ENCODE measurements at regions not wholly inside any gene's neighbourhood (a gene's known extent, or its start where the extent isn't known, plus 50 kb on each side); places are given as distances from the start of the nearest gene placed in this dataset.

GRCh38 chr20:6831461-6831860 lies 64.0 kb downstream of the BMP2 start:
- Mint-ChIP-seq H3K9me3 (peaks cover 0 to 7% (median 6%) of the 10 kb centered on the region in 5 donors), H3K27ac (no peak overlapping the region), H3K4me3 (no peak overlapping the region), H3K36me3 (no peaks in the 10 kb centered on the region), H3K4me1 (no peaks in the 10 kb centered on the region), H3K27me3 (no peaks in the 10 kb centered on the region)
- DNase-seq: no peak
- H3K27me3 ChIP-seq (ENCODE audit: insufficient read depth, low read length, poor library complexity, severe bottlenecking): no peaks in the 10 kb centered on the region
- CTCF ChIA-PET: no interaction called here
- no peaks in the 10 kb centered on the region for H3K4me1 ChIP-seq (ENCODE audit: insufficient read depth, low read length)
- no peaks in the 10 kb centered on the region for H3K36me3 ChIP-seq (ENCODE audit: insufficient read depth, low read length)
- POLR2A ChIA-PET: no interaction called here
- no peaks in the 10 kb centered on the region for H3K9me3 ChIP-seq (ENCODE audit: low read length)
- no peak overlapping the region for H3K27ac ChIP-seq (ENCODE audit: low read depth, low read length)
- no peak overlapping the region for H3K4me3 ChIP-seq (ENCODE audit: low read length)

- no peak overlapping the region for H3K27ac Mint-ChIP-seq
- Histone ChIP-seq H3K4me1 (ENCODE audit: insufficient read depth, low read length) (no peaks in the 10 kb centered on the region), H3K4me3 (ENCODE audit: low read length) (no peak overlapping the region), H3K9me3 (ENCODE audit: low read length) (no peaks in the 10 kb centered on the region), H3K27ac (ENCODE audit: low read depth, low read length) (no peak overlapping the region), H3K36me3 (ENCODE audit: insufficient read depth, low read length) (no peaks in the 10 kb centered on the region), H3K27me3 (ENCODE audit: insufficient read depth, low read length, poor library complexity, severe bottlenecking) (no peaks in the 10 kb centered on the region)
- no peak for DNase-seq
- H3K9me3 Mint-ChIP-seq: peaks cover 0 to 10% (median 4%) of the 10 kb centered on the region in 5 donors
- no peaks in the 10 kb centered on the region for H3K4me1 Mint-ChIP-seq
- no peak overlapping the region for H3K4me3 Mint-ChIP-seq
- POLR2A ChIA-PET: no interaction called here
- no peaks in the 10 kb centered on the region for H3K36me3 Mint-ChIP-seq
- H3K27me3 Mint-ChIP-seq: no peaks in the 10 kb centered on the region
- CTCF ChIA-PET: no interaction called here
Measured at GRCh38 chr20:6832811-6833210, 65.3 kb downstream of the BMP2 start.

GRCh38 chr20:6835609-6836008 lies 68.1 kb downstream of the BMP2 start:
- no peaks in the 10 kb centered on the region for H3K27me3 Mint-ChIP-seq
- Histone ChIP-seq H3K9me3 (ENCODE audit: low read length) (no peaks in the 10 kb centered on the region), H3K27ac (ENCODE audit: low read depth, low read length) (no peak overlapping the region), H3K4me1 (ENCODE audit: insufficient read depth, low read length) (no peaks in the 10 kb centered on the region), H3K4me3 (ENCODE audit: low read length) (no peak overlapping the region), H3K36me3 (ENCODE audit: insufficient read depth, low read length) (no peaks in the 10 kb centered on the region), H3K27me3 (ENCODE audit: insufficient read depth, low read length, poor library complexity, severe bottlenecking) (no peaks in the 10 kb centered on the region)
- DNase-seq: no peak
- H3K27ac Mint-ChIP-seq: no peak overlapping the region
- CTCF ChIA-PET: no interaction called here
- no peaks in the 10 kb centered on the region for H3K36me3 Mint-ChIP-seq
- H3K4me3 Mint-ChIP-seq: no peak overlapping the region
- peaks cover 0 to 12% (median 4%) of the 10 kb centered on the region in 5 donors for H3K9me3 Mint-ChIP-seq
- H3K4me1 Mint-ChIP-seq: no peaks in the 10 kb centered on the region
- POLR2A ChIA-PET: no interaction called here

GRCh38 chr20:6836821-6837374 lies 69.4 kb downstream of the BMP2 start:
- Mint-ChIP-seq H3K27ac (no peak overlapping the region), H3K4me3 (no peak overlapping the region)
- CTCF ChIA-PET: no interaction called here

GRCh38 chr20:6837730-6838129 lies 70.2 kb downstream of the BMP2 start:
- no peaks in the 10 kb centered on the region for H3K4me1 ChIP-seq (ENCODE audit: insufficient read depth, low read length)
- no peak overlapping the region for H3K4me3 ChIP-seq (ENCODE audit: low read length)
- H3K27me3 ChIP-seq (ENCODE audit: insufficient read depth, low read length, poor library complexity, severe bottlenecking): no peaks in the 10 kb centered on the region
- no peaks in the 10 kb centered on the region for H3K4me1 Mint-ChIP-seq
- CTCF ChIA-PET: no interaction called here
- H3K36me3 Mint-ChIP-seq: no peaks in the 10 kb centered on the region
- no peaks in the 10 kb centered on the region for H3K9me3 ChIP-seq (ENCODE audit: low read length)
- no peaks in the 10 kb centered on the region for H3K27me3 Mint-ChIP-seq
- H3K9me3 Mint-ChIP-seq: peaks cover under 1 to 8% (median 4%) of the 10 kb centered on the region in 5 donors
- no peak overlapping the region for H3K27ac ChIP-seq (ENCODE audit: low read depth, low read length)
- no peaks in the 10 kb centered on the region for H3K36me3 ChIP-seq (ENCODE audit: insufficient read depth, low read length)
- H3K27ac Mint-ChIP-seq: no peak overlapping the region
- DNase-seq: no peak
- H3K4me3 Mint-ChIP-seq: no peak overlapping the region
- POLR2A ChIA-PET: no interaction called here

More at GRCh38 chr20:6836821-6837374, 69.4 kb downstream of the BMP2 start:
- Mint-ChIP-seq H3K4me1 (no peaks in the 10 kb centered on the region), H3K36me3 (no peaks in the 10 kb centered on the region), H3K9me3 (peaks cover 0 to 8% (median 4%) of the 10 kb centered on the region in 5 donors), H3K27me3 (no peaks in the 10 kb centered on the region)
- H3K27me3 ChIP-seq (ENCODE audit: insufficient read depth, low read length, poor library complexity, severe bottlenecking): no peaks in the 10 kb centered on the region
- H3K36me3 ChIP-seq (ENCODE audit: insufficient read depth, low read length): no peaks in the 10 kb centered on the region
- H3K4me1 ChIP-seq (ENCODE audit: insufficient read depth, low read length): no peaks in the 10 kb centered on the region
- POLR2A ChIA-PET: no interaction called here
- no peak for DNase-seq
- no peak overlapping the region for H3K4me3 ChIP-seq (ENCODE audit: low read length)
- H3K9me3 ChIP-seq (ENCODE audit: low read length): no peaks in the 10 kb centered on the region
- H3K27ac ChIP-seq (ENCODE audit: low read depth, low read length): no peak overlapping the region

GRCh38 chr20:6838181-6838826 lies 70.8 kb downstream of the BMP2 start:
- Histone ChIP-seq H3K36me3 (ENCODE audit: insufficient read depth, low read length) (no peaks in the 10 kb centered on the region), H3K27ac (ENCODE audit: low read depth, low read length) (no peak overlapping the region), H3K4me3 (ENCODE audit: low read length) (no peak overlapping the region), H3K4me1 (ENCODE audit: insufficient read depth, low read length) (no peaks in the 10 kb centered on the region), H3K9me3 (ENCODE audit: low read length) (no peaks in the 10 kb centered on the region), H3K27me3 (ENCODE audit: insufficient read depth, low read length, poor library complexity, severe bottlenecking) (no peaks in the 10 kb centered on the region)
- Mint-ChIP-seq H3K4me1 (no peaks in the 10 kb centered on the region), H3K27ac (no peak overlapping the region), H3K27me3 (no peaks in the 10 kb centered on the region), H3K36me3 (no peaks in the 10 kb centered on the region), H3K4me3 (no peak overlapping the region), H3K9me3 (peaks cover 2 to 10% (median 4%) of the 10 kb centered on the region in 5 donors)
- DNase-seq: no peak
- CTCF ChIA-PET: no interaction called here
- POLR2A ChIA-PET: no interaction called here

- Histone ChIP-seq H3K9me3 (ENCODE audit: low read length) (no peaks in the 10 kb centered on the region), H3K36me3 (ENCODE audit: insufficient read depth, low read length) (no peaks in the 10 kb centered on the region), H3K27ac (ENCODE audit: low read depth, low read length) (no peak overlapping the region), H3K27me3 (ENCODE audit: insufficient read depth, low read length, poor library complexity, severe bottlenecking) (no peaks in the 10 kb centered on the region), H3K4me3 (ENCODE audit: low read length) (no peak overlapping the region), H3K4me1 (ENCODE audit: insufficient read depth, low read length) (no peaks in the 10 kb centered on the region)
- DNase-seq: no peak
- Mint-ChIP-seq H3K36me3 (no peaks in the 10 kb centered on the region), H3K27ac (no peak overlapping the region), H3K9me3 (peaks cover 0 to 8% (median 5%) of the 10 kb centered on the region in 5 donors), H3K4me1 (no peaks in the 10 kb centered on the region), H3K4me3 (no peak overlapping the region), H3K27me3 (no peaks in the 10 kb centered on the region)
- CTCF ChIA-PET: no interaction called here
- POLR2A ChIA-PET: no interaction called here
Measured at GRCh38 chr20:6841128-6841527, 73.6 kb downstream of the BMP2 start.

- no peak overlapping the region for H3K4me3 Mint-ChIP-seq
- peaks cover 3 to 8% (median 6%) of the 10 kb centered on the region in 5 donors for H3K9me3 Mint-ChIP-seq
- H3K27ac ChIP-seq (ENCODE audit: low read depth, low read length): no peak overlapping the region
- H3K4me1 ChIP-seq (ENCODE audit: insufficient read depth, low read length): no peaks in the 10 kb centered on the region
- ChIA-PET CTCF (no interaction called here), POLR2A (no interaction called here)
- H3K4me3 ChIP-seq (ENCODE audit: low read length): no peak overlapping the region
- H3K27ac Mint-ChIP-seq: no peak overlapping the region
- H3K9me3 ChIP-seq (ENCODE audit: low read length): no peaks in the 10 kb centered on the region
- no peaks in the 10 kb centered on the region for H3K36me3 Mint-ChIP-seq
- no peaks in the 10 kb centered on the region for H3K36me3 ChIP-seq (ENCODE audit: insufficient read depth, low read length)
- no peaks in the 10 kb centered on the region for H3K27me3 ChIP-seq (ENCODE audit: insufficient read depth, low read length, poor library complexity, severe bottlenecking)
- no peaks in the 10 kb centered on the region for H3K27me3 Mint-ChIP-seq
- DNase-seq: no peak
- H3K4me1 Mint-ChIP-seq: no peaks in the 10 kb centered on the region
Measured at GRCh38 chr20:6845141-6845540, 77.7 kb downstream of the BMP2 start.
